WI38 (cell line): ENCODE measurements at regions not wholly inside any gene's neighbourhood (a gene's known extent, or its start where the extent isn't known, plus 50 kb on each side); places are given as distances from the start of the nearest gene placed in this dataset.

ENCODE experiments used
- H3K4me3 ChIP-seq: 2 replicates; pipeline ENCODE4 v1.5.1; 2011; ENCODE audit warnings: low read depth, mild to moderate bottlenecking, control low read depth, low read length
- TF ChIP-seq, protein P1 (sequence below): IDR thresholded peaks from 2 replicates; pipeline ENCODE4 v1.5.1; 2012; ENCODE audit warnings: low read depth, mild to moderate bottlenecking, control low read depth, low read length

DNA sequence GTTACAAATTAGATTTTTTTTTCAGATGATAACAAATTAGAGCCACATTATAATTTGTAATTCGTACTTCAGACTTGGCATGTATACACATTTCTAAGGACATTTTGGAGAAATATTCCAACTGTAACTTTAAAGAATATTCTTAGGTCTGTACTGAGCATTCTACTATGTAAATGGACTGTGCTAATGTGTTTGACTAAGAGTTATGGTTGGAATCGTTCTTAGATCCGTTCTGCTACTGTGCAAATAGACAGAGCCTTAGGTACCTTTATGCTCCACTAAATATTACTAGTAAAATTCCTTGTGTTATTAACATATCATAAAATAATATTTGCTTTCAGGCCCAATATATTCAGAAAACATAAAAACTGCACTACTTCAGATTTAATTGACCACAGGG is 1180.0 kb upstream of the TENM3 start:
- TF ChIP-seq, protein P1, sequence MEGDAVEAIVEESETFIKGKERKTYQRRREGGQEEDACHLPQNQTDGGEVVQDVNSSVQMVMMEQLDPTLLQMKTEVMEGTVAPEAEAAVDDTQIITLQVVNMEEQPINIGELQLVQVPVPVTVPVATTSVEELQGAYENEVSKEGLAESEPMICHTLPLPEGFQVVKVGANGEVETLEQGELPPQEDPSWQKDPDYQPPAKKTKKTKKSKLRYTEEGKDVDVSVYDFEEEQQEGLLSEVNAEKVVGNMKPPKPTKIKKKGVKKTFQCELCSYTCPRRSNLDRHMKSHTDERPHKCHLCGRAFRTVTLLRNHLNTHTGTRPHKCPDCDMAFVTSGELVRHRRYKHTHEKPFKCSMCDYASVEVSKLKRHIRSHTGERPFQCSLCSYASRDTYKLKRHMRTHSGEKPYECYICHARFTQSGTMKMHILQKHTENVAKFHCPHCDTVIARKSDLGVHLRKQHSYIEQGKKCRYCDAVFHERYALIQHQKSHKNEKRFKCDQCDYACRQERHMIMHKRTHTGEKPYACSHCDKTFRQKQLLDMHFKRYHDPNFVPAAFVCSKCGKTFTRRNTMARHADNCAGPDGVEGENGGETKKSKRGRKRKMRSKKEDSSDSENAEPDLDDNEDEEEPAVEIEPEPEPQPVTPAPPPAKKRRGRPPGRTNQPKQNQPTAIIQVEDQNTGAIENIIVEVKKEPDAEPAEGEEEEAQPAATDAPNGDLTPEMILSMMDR: no peak
- no peak overlapping the region for H3K4me3 ChIP-seq

- H3K4me3 ChIP-seq: no peak overlapping the region
- TF ChIP-seq, protein P1: no peak
Measured at GRCh38 chr4:181077341-181077740, 1165.9 kb upstream of the TENM3 start.

DNA sequence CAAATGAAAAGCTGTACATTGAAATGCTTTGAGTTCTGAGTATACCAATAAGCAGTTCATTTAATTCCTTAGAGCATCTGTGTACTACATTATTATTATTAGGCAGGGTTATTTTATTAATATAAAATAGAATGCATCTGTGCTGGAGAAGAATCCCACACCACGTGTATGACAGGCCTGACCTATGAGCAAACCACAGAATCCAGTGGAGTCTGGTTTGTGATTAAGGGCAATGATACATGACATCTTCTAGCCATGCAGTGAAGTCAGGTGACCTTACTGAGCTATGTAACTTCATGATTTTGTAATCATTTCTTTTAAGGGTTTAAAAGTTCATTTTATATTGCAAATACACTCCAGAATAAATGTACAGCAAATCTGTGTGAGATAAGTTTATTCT is 1165.0 kb upstream of the TENM3 start:
- TF ChIP-seq, protein P1: no peak
- H3K4me3 ChIP-seq: no peak overlapping the region

DNA sequence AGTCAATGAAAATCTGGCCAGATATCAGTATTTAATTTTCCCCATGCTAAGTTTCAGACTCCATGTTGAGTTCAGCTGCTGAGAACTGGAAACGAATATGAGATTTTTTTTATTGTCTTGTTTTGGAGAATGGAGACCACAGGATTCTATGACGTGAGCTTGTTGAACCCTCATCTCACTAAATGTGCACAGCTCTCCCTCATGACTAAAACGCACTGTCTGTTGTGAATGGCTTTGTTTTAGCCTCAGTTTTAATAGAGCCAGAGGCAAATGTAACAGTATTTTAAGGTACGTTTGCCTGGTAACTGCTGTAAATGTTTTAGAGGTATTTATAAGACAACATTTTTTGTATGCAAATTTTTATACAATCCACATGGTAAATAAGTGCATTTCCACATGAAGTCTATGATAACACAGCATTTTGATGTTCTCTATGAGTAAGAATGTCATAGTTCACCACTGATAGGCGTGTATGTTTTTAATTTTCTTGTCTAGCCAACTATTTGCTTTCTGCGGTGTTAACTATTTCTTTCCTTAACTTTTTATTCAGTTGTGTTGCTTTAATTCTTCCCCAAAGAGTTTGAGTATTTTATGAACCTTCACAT is 1159.3 kb upstream of the TENM3 start:
- TF ChIP-seq, protein P1: no peak
- no peak overlapping the region for H3K4me3 ChIP-seq

DNA sequence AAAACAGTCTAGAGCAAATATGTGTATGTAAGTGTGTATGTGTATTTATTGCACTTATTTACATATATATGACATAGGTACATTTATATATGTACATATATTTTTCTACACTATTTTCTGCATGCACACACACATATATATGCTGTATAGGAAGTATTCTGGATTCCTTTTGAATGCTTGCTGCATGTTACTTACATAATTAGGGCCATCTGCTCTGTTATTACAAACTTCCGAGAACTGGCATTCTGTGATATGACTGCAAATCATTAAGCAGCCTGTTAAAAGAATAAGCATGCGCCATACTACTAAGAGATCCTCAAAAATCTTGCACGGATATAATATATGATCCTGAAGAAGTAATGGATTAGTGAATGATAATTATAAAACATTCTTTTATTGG is 1157.6 kb upstream of the TENM3 start:
- no peak overlapping the region for H3K4me3 ChIP-seq
- TF ChIP-seq, protein P1: no peak

GRCh38 chr4:181105487-181105886 is 1137.7 kb upstream of the TENM3 start:
- TF ChIP-seq, protein P1: no peak
- H3K4me3 ChIP-seq: no peak overlapping the region

DNA sequence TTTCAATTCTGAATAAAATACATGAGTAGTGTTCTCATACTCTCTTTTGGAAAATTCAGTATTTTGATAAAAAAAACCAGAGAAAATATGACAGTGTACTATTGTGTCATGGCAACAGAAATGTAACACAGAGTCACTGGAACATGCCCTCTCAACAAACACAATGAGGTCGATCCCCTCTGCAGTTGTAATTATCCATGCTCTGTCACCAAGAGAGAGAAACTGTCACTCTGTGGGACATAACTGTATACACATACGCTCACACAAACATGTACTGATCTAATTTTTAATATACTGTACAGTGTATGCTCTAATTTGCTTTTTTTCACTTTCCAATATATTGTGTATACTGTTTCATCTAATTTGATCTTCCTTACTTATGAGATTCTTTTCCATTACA is 1136.8 kb upstream of the TENM3 start:
- TF ChIP-seq, protein P1: no peak
- H3K4me3 ChIP-seq: no peak overlapping the region
